Transverse colon (tissue), 4 donors: ENCODE measurements at regions not wholly inside any gene's neighbourhood (a gene's known extent, or its start where the extent isn't known, plus 50 kb on each side); places are given as distances from the start of the nearest gene placed in this dataset.

Experiments
- POLR2A ChIP-seq: fragments of 450-650 bp; IDR thresholded peaks from one replicate; pipeline ENCODE4 v1.6.1; 2016; ENCODE audit warnings: antibody characterized with exemption, mild to moderate bottlenecking, moderate library complexity
- POLR2AphosphoS5 ChIP-seq, 3 donors: sonication (generic); formaldehyde crosslinking; IDR thresholded peaks; one replicate each; pipeline ENCODE4 v1.6.1; 2016; ENCODE audit warnings: antibody characterized with exemption in 3 of 3
- TF ChIP-seq, protein P1 (sequence below), 5 experiments: fragments of 200-600 bp in 3 of 5; fragments of 450-650 bp in 2 of 5; sonication (generic) in 3 of 5; IDR thresholded peaks; 1 replicate in 2 of 5; 2 replicates in 3 of 5; pipeline ENCODE4 v1.5.1; 2016 to 2017; ENCODE audit warnings: antibody characterized with exemption in 5 of 5, inconsistent platforms in 3 of 5, mild to moderate bottlenecking in 2 of 5, moderate library complexity in 1 of 5

- TF ChIP-seq, protein P1, sequence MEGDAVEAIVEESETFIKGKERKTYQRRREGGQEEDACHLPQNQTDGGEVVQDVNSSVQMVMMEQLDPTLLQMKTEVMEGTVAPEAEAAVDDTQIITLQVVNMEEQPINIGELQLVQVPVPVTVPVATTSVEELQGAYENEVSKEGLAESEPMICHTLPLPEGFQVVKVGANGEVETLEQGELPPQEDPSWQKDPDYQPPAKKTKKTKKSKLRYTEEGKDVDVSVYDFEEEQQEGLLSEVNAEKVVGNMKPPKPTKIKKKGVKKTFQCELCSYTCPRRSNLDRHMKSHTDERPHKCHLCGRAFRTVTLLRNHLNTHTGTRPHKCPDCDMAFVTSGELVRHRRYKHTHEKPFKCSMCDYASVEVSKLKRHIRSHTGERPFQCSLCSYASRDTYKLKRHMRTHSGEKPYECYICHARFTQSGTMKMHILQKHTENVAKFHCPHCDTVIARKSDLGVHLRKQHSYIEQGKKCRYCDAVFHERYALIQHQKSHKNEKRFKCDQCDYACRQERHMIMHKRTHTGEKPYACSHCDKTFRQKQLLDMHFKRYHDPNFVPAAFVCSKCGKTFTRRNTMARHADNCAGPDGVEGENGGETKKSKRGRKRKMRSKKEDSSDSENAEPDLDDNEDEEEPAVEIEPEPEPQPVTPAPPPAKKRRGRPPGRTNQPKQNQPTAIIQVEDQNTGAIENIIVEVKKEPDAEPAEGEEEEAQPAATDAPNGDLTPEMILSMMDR (IDR thresholded peaks at IDR 0.05), result no peak
- no peak for TF ChIP-seq POLR2AphosphoS5 (IDR thresholded peaks at IDR 0.05)
- no peak for TF ChIP-seq POLR2A
These were observed 442.4 kb upstream of the BOD1L1 start for GRCh38 chr4:14069886-14070285.
